Neural progenitor cell (in vitro differentiated cells): ENCODE measurements at regions not wholly inside any gene's neighbourhood (a gene's known extent, or its start where the extent isn't known, plus 50 kb on each side); places are given as distances from the start of the nearest gene placed in this dataset.

Source experiments
- DNase-seq: peaks from one replicate; pipeline ENCODE4 v3.0.0-alpha.2; 2016; ENCODE audit warnings: low spot score
- H2AFZ ChIP-seq: fragments of 200-600 bp; sonication (generic); replicated peaks from 2 replicates; pipeline ENCODE4 v1.6.1; 2016; ENCODE audit warnings: antibody characterized with exemption
- H3F3A ChIP-seq: fragments of 200-600 bp; sonication (generic); 2 replicates; pipeline ENCODE4 v1.6.1; 2016; ENCODE audit warnings: antibody characterized with exemption, low read depth
- H3K27ac ChIP-seq: fragments of 200-600 bp; sonication (generic); 2 replicates; pipeline ENCODE4 v1.5.1; 2016; ENCODE audit warnings: mild to moderate bottlenecking
- H3K27me3 ChIP-seq: fragments of 200-600 bp; sonication (generic); 2 replicates; pipeline ENCODE4 v1.6.1; 2016; ENCODE audit warnings: mild to moderate bottlenecking, moderate library complexity
- H3K36me3 ChIP-seq: fragments of 200-600 bp; sonication (generic); 2 replicates; pipeline ENCODE4 v1.5.1; 2016
- H3K4me1 ChIP-seq: fragments of 200-600 bp; sonication (generic); 2 replicates; pipeline ENCODE4 v1.6.1; 2016; ENCODE audit warnings: mixed run types
- H3K4me2 ChIP-seq: fragments of 200-600 bp; sonication (generic); 2 replicates; pipeline ENCODE4 v1.6.1; 2016
- H3K4me3 ChIP-seq: fragments of 200-600 bp; sonication (generic); 2 replicates; pipeline ENCODE4 v1.5.1; 2016
- H3K79me2 ChIP-seq: fragments of 200-600 bp; sonication (generic); 2 replicates; pipeline ENCODE4 v1.6.1; 2016; ENCODE audit warnings: low read depth
- H3K9ac ChIP-seq: fragments of 200-600 bp; sonication (generic); 2 replicates; pipeline ENCODE4 v1.6.1; 2016
- H3K9me3 ChIP-seq: fragments of 200-600 bp; sonication (generic); 2 replicates; pipeline ENCODE4 v1.5.1; 2016; ENCODE audit warnings: low read depth
- H4K20me1 ChIP-seq: fragments of 200-600 bp; sonication (generic); 2 replicates; pipeline ENCODE4 v1.6.1; 2016; ENCODE audit warnings: low read depth
- H3K27ac Mint-ChIP-seq: 3 replicates; pipeline ENCODE4 v1.8.0; 2021; ENCODE audit warnings: mixed read lengths
- H3K27me3 Mint-ChIP-seq: 2 replicates; pipeline ENCODE4 v1.8.0; 2022; ENCODE audit warnings: low read depth, mild to moderate bottlenecking, inconsistent platforms, moderate library complexity, mixed read lengths; ENCODE audit not compliant: insufficient read depth
- H3K36me3 Mint-ChIP-seq: 3 replicates; pipeline ENCODE4 v1.8.0; 2021; ENCODE audit warnings: mixed read lengths
- H3K4me1 Mint-ChIP-seq: 3 replicates; pipeline ENCODE4 v1.8.0; 2021; ENCODE audit warnings: mixed read lengths
- H3K4me3 Mint-ChIP-seq: 3 replicates; pipeline ENCODE4 v1.8.0; 2021; ENCODE audit warnings: mild to moderate bottlenecking, moderate library complexity, mixed read lengths
- H3K9me3 Mint-ChIP-seq: 3 replicates; pipeline ENCODE4 v1.8.0; 2020; ENCODE audit warnings: mixed read lengths
- EZH2 ChIP-seq: fragments of 200-600 bp; sonication (generic); IDR thresholded peaks from 2 replicates; pipeline ENCODE4 v1.6.1; 2017; ENCODE audit warnings: antibody characterized with exemption, mild to moderate bottlenecking, moderate library complexity
- EZH2phosphoT487 ChIP-seq: fragments of 200-600 bp; sonication (generic); IDR thresholded peaks from 2 replicates; pipeline ENCODE4 v1.6.1; 2017; ENCODE audit warnings: antibody characterized with exemption
- TF ChIP-seq, protein P1 (sequence below): fragments of 200-600 bp; sonication (generic); IDR thresholded peaks from 2 replicates; pipeline ENCODE4 v1.5.1; 2017; ENCODE audit warnings: antibody characterized with exemption, mild to moderate bottlenecking

DNA sequence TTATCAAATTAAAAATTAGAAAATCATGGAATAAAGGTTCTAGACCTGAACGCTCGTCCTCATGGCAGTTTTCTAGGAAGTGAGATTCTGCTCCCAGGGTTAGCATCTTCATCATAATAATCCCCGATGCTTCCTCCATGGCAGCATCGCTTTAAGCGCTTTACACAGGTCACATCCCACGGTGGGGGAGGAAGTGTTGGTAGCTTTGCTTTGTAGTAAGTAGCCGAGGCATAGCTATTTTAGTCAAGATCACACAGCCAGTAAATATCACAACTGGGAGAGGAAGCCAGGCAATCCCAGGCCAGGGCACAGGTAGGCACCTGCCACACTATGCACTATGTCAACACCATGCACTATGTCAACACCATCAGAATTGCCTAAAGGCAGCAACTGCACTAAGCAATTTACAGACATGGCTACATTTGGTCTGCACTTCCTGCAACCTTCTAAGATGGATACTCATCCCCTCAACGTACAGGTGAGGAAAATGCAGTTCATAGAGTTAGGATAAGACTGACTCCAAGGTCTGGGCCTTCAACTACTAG is 205.5 kb downstream of the FBXO15 start:
- H3K9ac ChIP-seq, result no peak overlapping the region
- H3K9me3 Mint-ChIP-seq, result no peaks in the 10 kb centered on the region
- H2AFZ ChIP-seq, result no peak overlapping the region
- no peaks in the 10 kb centered on the region for H3K36me3 ChIP-seq
- H3K79me2 ChIP-seq, result no peaks in the 10 kb centered on the region
- H3K27me3 ChIP-seq, result no peaks in the 10 kb centered on the region
- no peak overlapping the region for H3K27ac ChIP-seq
- H3K27ac Mint-ChIP-seq, result no peak overlapping the region
- peaks cover 2% of the 10 kb centered on the region for H3K4me1 Mint-ChIP-seq
- TF ChIP-seq, protein P1, sequence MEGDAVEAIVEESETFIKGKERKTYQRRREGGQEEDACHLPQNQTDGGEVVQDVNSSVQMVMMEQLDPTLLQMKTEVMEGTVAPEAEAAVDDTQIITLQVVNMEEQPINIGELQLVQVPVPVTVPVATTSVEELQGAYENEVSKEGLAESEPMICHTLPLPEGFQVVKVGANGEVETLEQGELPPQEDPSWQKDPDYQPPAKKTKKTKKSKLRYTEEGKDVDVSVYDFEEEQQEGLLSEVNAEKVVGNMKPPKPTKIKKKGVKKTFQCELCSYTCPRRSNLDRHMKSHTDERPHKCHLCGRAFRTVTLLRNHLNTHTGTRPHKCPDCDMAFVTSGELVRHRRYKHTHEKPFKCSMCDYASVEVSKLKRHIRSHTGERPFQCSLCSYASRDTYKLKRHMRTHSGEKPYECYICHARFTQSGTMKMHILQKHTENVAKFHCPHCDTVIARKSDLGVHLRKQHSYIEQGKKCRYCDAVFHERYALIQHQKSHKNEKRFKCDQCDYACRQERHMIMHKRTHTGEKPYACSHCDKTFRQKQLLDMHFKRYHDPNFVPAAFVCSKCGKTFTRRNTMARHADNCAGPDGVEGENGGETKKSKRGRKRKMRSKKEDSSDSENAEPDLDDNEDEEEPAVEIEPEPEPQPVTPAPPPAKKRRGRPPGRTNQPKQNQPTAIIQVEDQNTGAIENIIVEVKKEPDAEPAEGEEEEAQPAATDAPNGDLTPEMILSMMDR, result no peak
- TF ChIP-seq EZH2, result no peak
- TF ChIP-seq EZH2phosphoT487, result no peak
- no peaks in the 10 kb centered on the region for H3F3A ChIP-seq
- no peak overlapping the region for H3K4me3 ChIP-seq
- H3K36me3 Mint-ChIP-seq, result no peaks in the 10 kb centered on the region
- no peaks in the 10 kb centered on the region for H3K27me3 Mint-ChIP-seq
- H3K9me3 ChIP-seq, result no peaks in the 10 kb centered on the region
- no peaks in the 10 kb centered on the region for H3K4me1 ChIP-seq
- no peak overlapping the region for H3K4me2 ChIP-seq
- H4K20me1 ChIP-seq, result no peaks in the 10 kb centered on the region
- no peak overlapping the region for H3K4me3 Mint-ChIP-seq
- DNase-seq, result no peak

DNA sequence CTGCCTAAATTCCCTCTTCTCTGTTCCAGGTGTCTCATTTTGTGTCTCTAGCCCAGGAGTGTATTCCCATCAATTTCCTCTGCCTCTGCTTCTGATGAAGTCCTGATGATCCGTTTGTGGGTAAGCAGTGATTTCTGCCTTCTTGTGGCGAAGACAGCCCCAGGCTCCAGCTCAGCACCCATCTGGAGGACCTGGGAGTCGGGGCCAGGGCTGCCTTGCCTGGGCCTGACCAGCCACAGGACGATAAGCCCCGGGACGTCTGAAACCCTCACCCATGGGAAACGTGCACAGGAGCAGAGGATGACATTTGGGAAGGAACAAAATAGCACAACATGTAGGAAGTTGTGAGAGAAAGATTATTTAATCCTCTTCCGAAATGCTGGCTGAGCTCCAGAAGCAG is 206.9 kb downstream of the FBXO15 start:
- TF ChIP-seq, protein P1, result no peak
- no peak for TF ChIP-seq EZH2
- no peak for TF ChIP-seq EZH2phosphoT487
- Histone ChIP-seq H3K27me3 (no peaks in the 10 kb centered on the region), H3K9me3 (no peaks in the 10 kb centered on the region), H3K27ac (no peak overlapping the region), H3K36me3 (no peaks in the 10 kb centered on the region), H3K79me2 (no peaks in the 10 kb centered on the region), H3K4me1 (no peaks in the 10 kb centered on the region), H3K9ac (no peak overlapping the region), H3F3A (no peaks in the 10 kb centered on the region), H3K4me3 (no peak overlapping the region), H4K20me1 (no peaks in the 10 kb centered on the region), H2AFZ (no peak overlapping the region), H3K4me2 (no peak overlapping the region)
- no peaks in the 10 kb centered on the region for H3K9me3 Mint-ChIP-seq
- no peak overlapping the region for H3K27ac Mint-ChIP-seq
- no peak for DNase-seq
- H3K4me3 Mint-ChIP-seq, result no peak overlapping the region
- no peaks in the 10 kb centered on the region for H3K27me3 Mint-ChIP-seq
- H3K4me1 Mint-ChIP-seq, result no peaks in the 10 kb centered on the region
- no peaks in the 10 kb centered on the region for H3K36me3 Mint-ChIP-seq

DNA sequence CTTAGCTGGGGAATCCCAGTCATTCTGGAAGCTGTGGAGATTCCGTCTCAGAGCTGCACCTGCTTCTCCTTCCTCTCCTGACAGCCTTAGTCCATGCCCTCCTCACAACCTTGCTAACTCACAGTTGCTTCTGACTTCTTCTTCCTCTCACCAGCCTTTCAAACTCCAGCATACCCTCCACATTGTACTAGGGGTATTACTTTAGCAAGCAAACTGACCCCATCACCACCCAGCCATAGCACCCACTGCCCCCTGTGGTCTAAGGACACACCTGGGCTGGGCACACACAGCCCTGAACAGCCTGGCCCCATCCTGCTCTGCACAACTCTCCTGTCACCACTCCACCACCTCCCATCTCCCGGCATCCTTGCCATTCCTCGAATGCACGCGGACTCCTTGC is 208.2 kb downstream of the FBXO15 start:
- H3K36me3 ChIP-seq, result no peaks in the 10 kb centered on the region
- no peak for DNase-seq
- H3K4me2 ChIP-seq, result no peak overlapping the region
- no peaks in the 10 kb centered on the region for H3K27me3 ChIP-seq
- H3K27ac ChIP-seq, result no peak overlapping the region
- no peaks in the 10 kb centered on the region for H3K9me3 Mint-ChIP-seq
- no peaks in the 10 kb centered on the region for H3K27me3 Mint-ChIP-seq
- TF ChIP-seq EZH2 (no peak), EZH2phosphoT487 (no peak)
- TF ChIP-seq, protein P1, result no peak
- no peak overlapping the region for H3K4me3 ChIP-seq
- no peaks in the 10 kb centered on the region for H3F3A ChIP-seq
- no peak overlapping the region for H2AFZ ChIP-seq
- H3K4me1 Mint-ChIP-seq, result no peaks in the 10 kb centered on the region
- H3K9ac ChIP-seq, result no peak overlapping the region
- no peaks in the 10 kb centered on the region for H3K9me3 ChIP-seq
- H3K79me2 ChIP-seq, result no peaks in the 10 kb centered on the region
- H3K27ac Mint-ChIP-seq, result no peak overlapping the region
- H3K4me1 ChIP-seq, result no peaks in the 10 kb centered on the region
- H4K20me1 ChIP-seq, result no peaks in the 10 kb centered on the region
- no peak overlapping the region for H3K4me3 Mint-ChIP-seq
- H3K36me3 Mint-ChIP-seq, result no peaks in the 10 kb centered on the region
